HG03039 (cell line): ENCODE measurements at regions not wholly inside any gene's neighbourhood (a gene's known extent, or its start where the extent isn't known, plus 50 kb on each side); places are given as distances from the start of the nearest gene placed in this dataset.
"Not testable (repeated sequence)": the region's sequence is repeated elsewhere in the genome, so short reads cannot be mapped to it uniquely, and the experiment has no call there.

Source experiments
- ATAC-seq: cut with Tn5 transposase; IDR thresholded peaks from one replicate; pipeline ENCODE4 v1.9.1; 2021; ENCODE audit warnings: mild to moderate bottlenecking, moderate library complexity; ENCODE audit not compliant: unreplicated experiment

DNA sequence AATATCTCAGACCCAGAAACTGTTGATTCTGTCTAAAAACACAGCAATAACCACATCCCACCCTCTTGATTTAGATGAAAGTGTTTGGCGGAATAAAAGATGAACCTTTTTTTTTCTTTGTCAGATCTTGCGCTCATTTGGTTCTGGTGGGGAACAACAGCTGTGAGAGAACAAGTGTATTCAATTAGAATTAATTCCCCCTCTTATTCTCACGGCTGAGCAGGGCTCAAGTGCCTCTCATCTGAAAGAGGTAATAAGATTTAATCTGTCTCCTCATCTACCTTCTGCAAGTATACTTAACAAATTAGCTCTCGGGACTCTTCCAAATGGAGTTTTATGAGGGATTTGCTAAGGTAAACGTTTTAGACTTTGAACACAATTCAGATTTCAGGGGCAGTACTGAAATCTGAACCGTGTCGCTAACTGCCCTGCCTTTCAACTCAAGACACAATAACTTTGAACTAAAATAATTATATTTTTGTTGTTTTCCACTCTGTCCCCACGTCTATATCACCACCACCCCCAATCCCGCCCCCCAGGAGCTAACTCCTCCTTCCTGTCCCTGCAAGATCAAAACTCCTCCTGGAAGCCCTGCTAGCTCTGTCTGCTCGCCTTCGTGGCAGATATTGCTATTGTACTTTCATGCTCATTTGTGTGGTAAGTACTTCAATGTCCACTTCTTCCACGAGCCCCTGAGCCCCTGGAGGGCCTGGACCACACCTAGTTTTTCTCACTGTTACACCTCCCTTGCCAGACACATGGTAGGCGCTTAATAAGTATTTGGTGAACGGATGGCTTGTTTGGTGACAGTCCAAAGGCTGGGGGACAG, 54.2 kb upstream of the ROPN1B start:
- ATAC-seq: not testable (repeated sequence)

DNA sequence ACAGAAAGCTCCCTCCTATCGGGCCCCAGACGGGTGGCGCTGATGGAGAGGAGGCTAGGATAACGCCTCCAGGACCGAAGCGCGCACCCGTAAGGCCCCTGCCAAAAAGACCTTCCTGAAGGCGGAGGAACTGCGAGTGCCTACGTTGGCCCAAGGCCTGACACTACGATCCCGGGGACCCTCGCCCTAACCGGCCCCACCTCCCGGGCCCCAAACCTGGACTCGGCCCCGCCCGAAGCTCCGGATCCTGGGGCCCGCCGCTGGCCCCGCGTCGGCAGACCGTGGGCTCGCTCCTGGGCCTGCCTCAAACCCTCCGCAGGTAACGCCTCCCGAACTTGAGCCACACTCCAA, 53.6 kb upstream of the ROPN1B start:
- not testable (repeated sequence) for ATAC-seq

DNA sequence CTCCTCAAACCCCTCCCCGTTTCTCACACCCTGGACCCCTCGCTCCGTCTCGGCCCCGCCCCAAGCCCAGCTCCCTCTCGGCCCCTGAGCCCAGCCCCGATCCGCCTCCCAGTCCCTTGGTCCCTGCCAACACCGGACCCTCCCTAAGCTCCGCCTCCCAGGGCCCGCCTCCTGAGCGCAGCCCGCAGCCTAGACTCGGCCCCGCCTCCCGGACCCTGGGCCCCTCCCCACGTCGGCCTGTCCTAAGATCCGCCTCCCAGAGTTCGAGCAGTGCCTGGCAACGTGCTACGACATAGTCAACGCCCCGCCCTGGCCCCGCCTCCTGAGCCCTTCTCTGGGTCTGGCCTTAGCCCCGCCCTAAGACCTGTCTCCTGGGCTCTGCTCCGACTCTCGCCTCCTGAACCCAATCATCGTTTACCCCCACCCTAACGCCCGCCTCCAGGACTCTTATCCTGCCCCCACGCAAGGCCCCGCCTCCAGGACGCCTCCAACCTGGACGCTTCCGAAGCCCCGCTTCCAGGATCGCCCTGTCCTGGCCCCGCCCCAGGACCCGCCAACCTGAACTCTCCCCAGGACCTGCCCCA, 53.1 kb upstream of the ROPN1B start:
- peak; percentile 80 for ATAC-seq

DNA sequence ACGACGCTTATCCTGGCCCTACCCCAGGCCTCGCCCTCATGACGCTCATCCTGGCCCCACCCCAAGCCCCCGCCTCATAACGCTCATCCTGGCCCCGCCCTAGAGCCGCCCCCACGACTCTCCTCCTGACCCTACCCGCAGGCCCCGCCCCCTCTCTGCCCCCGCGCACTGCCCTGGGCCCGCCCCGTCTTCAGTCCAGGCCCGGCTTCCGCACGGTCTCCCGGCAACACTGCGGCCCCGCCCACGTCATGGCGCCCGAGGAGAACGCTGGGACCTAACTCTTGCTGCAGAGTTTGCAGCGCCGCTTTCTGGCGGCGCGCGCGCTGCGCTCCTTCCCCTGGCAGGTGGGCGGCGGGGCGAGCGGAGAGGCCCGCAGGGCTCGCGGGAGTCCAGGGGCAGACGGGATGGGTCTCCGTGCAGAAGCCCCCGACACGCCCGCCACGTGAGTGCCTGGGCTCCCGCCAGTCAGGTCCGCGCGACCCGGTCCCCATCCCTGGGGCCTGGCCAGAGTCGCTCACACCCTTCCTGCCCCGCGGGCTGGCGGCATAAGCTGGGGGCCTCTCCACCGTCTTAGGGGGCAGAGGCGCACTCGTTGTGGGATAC, 52.5 kb upstream of the ROPN1B start:
- ATAC-seq: peak; percentile 84

DNA sequence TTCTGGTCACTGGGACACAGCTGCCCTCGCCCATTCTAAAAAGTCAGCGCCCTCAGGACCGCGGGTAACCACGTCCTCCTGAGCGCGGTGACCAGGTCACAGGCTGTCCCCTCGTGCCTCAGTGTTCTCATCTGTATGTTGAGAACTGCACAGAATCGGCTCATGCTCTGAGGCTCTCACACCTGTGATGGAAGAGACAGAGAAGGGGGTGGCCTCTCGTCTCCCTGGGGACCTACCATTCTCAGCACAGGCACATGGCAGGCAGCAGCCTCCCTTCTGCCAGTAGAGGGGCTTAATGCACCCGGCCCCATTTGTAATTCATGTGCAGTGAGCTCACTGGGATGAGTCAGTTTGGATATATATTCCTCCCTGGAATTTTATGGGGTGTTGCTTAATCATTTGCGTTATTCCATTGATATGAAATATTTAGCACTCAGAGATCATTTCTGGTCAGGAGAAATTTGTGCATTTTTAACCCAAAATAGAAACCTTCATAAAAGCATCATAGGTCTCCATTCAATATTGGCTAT, 51.9 kb upstream of the ROPN1B start:
- not testable (repeated sequence) for ATAC-seq

DNA sequence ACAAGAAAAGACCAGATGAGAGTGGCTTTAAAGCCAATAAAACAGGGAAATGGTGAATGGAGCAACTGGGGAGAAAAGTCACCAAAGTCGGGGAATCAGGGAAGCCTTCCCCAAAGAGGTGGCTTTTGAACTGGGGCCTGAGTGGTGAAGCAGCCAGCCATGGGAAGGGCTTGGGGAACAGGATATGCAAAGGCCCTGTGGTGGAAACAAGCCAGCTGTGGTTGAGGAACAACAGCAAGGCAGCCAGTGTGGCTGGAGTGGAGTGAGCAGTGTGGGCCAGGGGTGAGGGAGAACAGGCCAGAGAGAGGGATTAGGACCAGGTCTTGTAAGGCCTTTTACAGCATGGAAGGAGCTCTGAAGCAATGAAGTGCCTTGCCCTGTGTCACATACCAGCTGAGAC, 51.0 kb upstream of the ROPN1B start:
- not testable (repeated sequence) for ATAC-seq

DNA sequence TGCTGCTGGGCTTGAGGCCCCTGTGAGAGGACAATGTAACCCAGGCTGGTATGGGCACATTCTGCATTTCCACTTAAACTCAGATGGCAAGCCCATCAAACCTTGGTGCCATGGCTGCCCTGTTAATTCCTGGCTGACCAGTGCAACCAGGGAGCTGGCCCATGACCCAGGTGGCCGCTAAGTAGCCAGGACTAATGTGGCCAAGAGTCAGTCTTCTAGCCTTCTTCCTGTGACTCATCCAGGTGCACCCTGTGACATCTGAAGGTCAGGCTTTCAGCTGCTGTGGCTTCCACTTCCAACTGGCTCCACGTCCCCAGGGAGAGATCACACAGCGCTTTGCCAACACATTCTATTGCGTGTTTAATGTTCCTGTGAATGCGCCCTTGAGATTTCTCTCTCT, 50.5 kb upstream of the ROPN1B start:
- ATAC-seq: not testable (repeated sequence)

DNA sequence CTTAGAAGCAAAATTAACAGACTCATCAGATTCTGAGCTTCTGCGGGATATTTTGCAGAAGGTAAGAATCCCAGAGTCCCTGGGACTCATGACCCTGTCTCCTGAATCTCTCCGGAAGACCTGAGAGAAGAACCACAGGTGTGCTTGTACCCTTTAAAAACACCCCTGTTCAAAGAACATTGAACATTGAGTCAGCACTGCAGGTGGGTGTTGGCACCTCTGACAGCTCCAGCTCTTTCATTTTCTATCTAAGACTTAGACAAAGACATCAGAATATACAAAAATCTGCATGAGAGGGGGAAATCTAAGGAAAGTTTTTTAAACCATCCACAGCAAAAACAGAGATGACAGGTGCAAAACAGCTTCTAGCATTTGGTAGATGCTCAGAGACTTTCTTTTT, 50.1 kb upstream of the ROPN1B start:
- not testable (repeated sequence) for ATAC-seq
